NCI-H460 (cell line): ENCODE measurements at regions not wholly inside any gene's neighbourhood (a gene's known extent, or its start where the extent isn't known, plus 50 kb on each side); places are given as distances from the start of the nearest gene placed in this dataset.
"Not testable (repeated sequence)": the region's sequence is repeated elsewhere in the genome, so short reads cannot be mapped to it uniquely, and the experiment has no call there.

Experiments used
- DNase-seq: peaks from one replicate; pipeline ENCODE4 v3.0.0-alpha.2; 2016; ENCODE audit warnings: low read depth; ENCODE audit errors: extremely low read depth
- small RNA-seq, 2 experiments: library from RNA; depleted of rRNA; stranded (forward); fragments of <200 nt; gene quantifications; one replicate each; pipeline ENCODE3, GENCODE V24; 2014

GRCh38 chr7:34577934-34578333 lies 80.1 kb upstream of the NPSR1 start:
- DNase-seq = not testable (repeated sequence)

GRCh38 chr7:34581698-34582097 lies 76.3 kb upstream of the NPSR1 start:
- not testable (repeated sequence) for DNase-seq

GRCh38 chr7:34584526-34584925 lies 73.5 kb upstream of the NPSR1 start:
- no peak for DNase-seq

GRCh38 chr7:34596887-34597286 lies 61.1 kb upstream of the NPSR1 start:
- DNase-seq = peak; percentile 35

- no peak for DNase-seq
Measured at GRCh38 chr7:34603711-34604444, 54.1 kb upstream of the NPSR1 start.

Small RNA genes lying in the stretch of these regions (small RNA-seq; reads per million reads assigned to genes)
- 0 reads per million in 2 experiments for gene RNU6-438P
